IMR-90 (cell line): ENCODE measurements at regions not wholly inside any gene's neighbourhood (a gene's known extent, or its start where the extent isn't known, plus 50 kb on each side); places are given as distances from the start of the nearest gene placed in this dataset.

Experiments used
- ATAC-seq: fragments of 200-7000 bp; cut with Tn5 transposase; 2 replicates; pipeline ENCODE4 v1.9.1; 2020; ENCODE audit warnings: low read depth, mild to moderate bottlenecking, moderate library complexity
- BruUV-seq: library from RNA; stranded (reverse); fragments of 400-500 nt; replicated peaks from 2 replicates; lab custom pipeline; 2021; lab: Mats Ljungman, UMichigan
- CTCF ChIA-PET: fragments of 300-600 bp; formaldehyde crosslinking; extraction: SDS; loops from one replicate; lab custom pipeline; 2021; ENCODE audit warnings: antibody characterized with exemption; lab: Yijun Ruan, JAX
- POLR2A ChIA-PET: fragments of 300-600 bp; sonication (Branson Sonifier 250); formaldehyde crosslinking; loops from one replicate; lab custom pipeline; 2022; ENCODE audit warnings: antibody characterized with exemption; ENCODE audit not compliant: unreplicated experiment; lab: Charles Lee
- DNase-seq: peaks from one replicate; pipeline ENCODE4 v3.0.0; 2013
- H2AFZ ChIP-seq: replicated peaks from 2 replicates; pipeline ENCODE3; 2013; ENCODE audit warnings: low read length, mild to moderate bottlenecking; ENCODE audit not compliant: poor library complexity
- H2AK5ac ChIP-seq: 2 replicates; pipeline ENCODE4 v1.6.1; 2013; ENCODE audit warnings: low read depth, low read length, inconsistent platforms
- H2AK9ac ChIP-seq: replicated peaks from 2 replicates; pipeline ENCODE3; 2013; ENCODE audit warnings: mild to moderate bottlenecking, low read depth, low read length, moderate library complexity; ENCODE audit not compliant: poor library complexity
- H2BK120ac ChIP-seq: 2 replicates; pipeline ENCODE4 v1.6.1; 2013; ENCODE audit warnings: low read depth, low read length, inconsistent platforms
- H2BK15ac ChIP-seq: 3 replicates; pipeline ENCODE4 v1.6.1; 2013; ENCODE audit warnings: low read depth, low read length, inconsistent platforms
- H2BK20ac ChIP-seq: 2 replicates; pipeline ENCODE4 v1.6.1; 2013; ENCODE audit warnings: low read depth, mild to moderate bottlenecking, inconsistent platforms, low read length, moderate library complexity
- H2BK5ac ChIP-seq: 2 replicates; pipeline ENCODE4 v1.6.1; 2013; ENCODE audit warnings: mild to moderate bottlenecking, low read depth, low read length, inconsistent platforms; ENCODE audit not compliant: poor library complexity, severe bottlenecking
- H3K14ac ChIP-seq: replicated peaks from 2 replicates; pipeline ENCODE4 v1.6.1; 2013; ENCODE audit warnings: low read depth, low read length, inconsistent platforms
- H3K18ac ChIP-seq: 2 replicates; pipeline ENCODE4 v1.6.1; 2013; ENCODE audit warnings: low read depth, low read length, control low read depth
- H3K23ac ChIP-seq: 2 replicates; pipeline ENCODE4 v1.6.1; 2013; ENCODE audit warnings: low read depth, low read length, inconsistent platforms
- H3K27ac ChIP-seq: 2 replicates; pipeline ENCODE4 v1.5.1; 2013; ENCODE audit warnings: mild to moderate bottlenecking, control low read depth, low read length; ENCODE audit not compliant: insufficient read depth
- H3K27me3 ChIP-seq: 2 replicates; pipeline ENCODE4 v1.6.1; 2013; ENCODE audit warnings: low read length; ENCODE audit not compliant: control insufficient read depth, insufficient read depth
- H3K36me3 ChIP-seq: 2 replicates; pipeline ENCODE4 v1.6.1; 2013; ENCODE audit warnings: low read length, mixed read lengths; ENCODE audit not compliant: control insufficient read depth, insufficient read depth
- H3K4ac ChIP-seq: 2 replicates; pipeline ENCODE4 v1.6.1; 2013; ENCODE audit warnings: low read depth, low read length, inconsistent platforms
- H3K4me1 ChIP-seq: 2 replicates; pipeline ENCODE4 v1.6.1; 2013; ENCODE audit warnings: low read length, mixed read lengths; ENCODE audit not compliant: control insufficient read depth, insufficient read depth
- H3K4me2 ChIP-seq: 2 replicates; pipeline ENCODE4 v1.6.1; 2013; ENCODE audit warnings: low read depth, mild to moderate bottlenecking, control low read depth, low read length, moderate library complexity
- H3K4me3 ChIP-seq: 2 replicates; pipeline ENCODE4 v1.5.1; 2013; ENCODE audit warnings: low read depth, mild to moderate bottlenecking, control low read depth, low read length, moderate library complexity; ENCODE audit not compliant: insufficient read depth
- H3K56ac ChIP-seq: 2 replicates; pipeline ENCODE4 v1.6.1; 2013; ENCODE audit warnings: low read length, inconsistent platforms; ENCODE audit not compliant: insufficient read depth; ENCODE audit errors: extremely low read depth
- H3K79me1 ChIP-seq, 2 experiments: 2 replicates each; pipeline ENCODE4 v1.6.1; 2013; ENCODE audit warnings: low read length in 2 of 2, inconsistent platforms in 1 of 2, low read depth in 1 of 2
- H3K9ac ChIP-seq: 2 replicates; pipeline ENCODE4 v1.6.1; 2013; ENCODE audit warnings: low read depth, low read length, control low read depth
- H3K9me1 ChIP-seq: 2 replicates; pipeline ENCODE4 v1.6.1; 2013; ENCODE audit warnings: low read length, inconsistent platforms; ENCODE audit not compliant: insufficient read depth
- H3K9me3 ChIP-seq: 2 replicates; pipeline ENCODE4 v1.6.1; 2013; ENCODE audit warnings: low read length; ENCODE audit not compliant: control insufficient read depth, insufficient read depth
- H4K20me1 ChIP-seq: 2 replicates; pipeline ENCODE4 v1.6.1; 2013; ENCODE audit warnings: low read length, inconsistent platforms; ENCODE audit not compliant: insufficient read depth
- H4K5ac ChIP-seq: 2 replicates; pipeline ENCODE4 v1.6.1; 2013; ENCODE audit warnings: mild to moderate bottlenecking, low read depth, low read length, control low read depth
- H4K8ac ChIP-seq, 2 experiments: 2 replicates each; pipeline ENCODE4 v1.6.1; 2013; ENCODE audit warnings: low read depth in 2 of 2, low read length in 2 of 2, control low read depth in 1 of 2, inconsistent platforms in 1 of 2
- H4K91ac ChIP-seq: 2 replicates; pipeline ENCODE4 v1.6.1; 2013; ENCODE audit warnings: low read depth, low read length, inconsistent platforms; ENCODE audit not compliant: insufficient read depth
- BHLHE40 ChIP-seq: fragments of 150-350 bp; IDR thresholded peaks from 2 replicates; pipeline ENCODE4 v1.6.1; 2016; ENCODE audit warnings: mild to moderate bottlenecking, low read depth, low read length
- CEBPB ChIP-seq: IDR thresholded peaks from 2 replicates; pipeline ENCODE4 v1.6.1; 2012; ENCODE audit warnings: low read depth, low read length, improper control_type of control experiment
- CHD1 ChIP-seq: IDR thresholded peaks from 2 replicates; pipeline ENCODE4 v1.6.1; 2012; ENCODE audit warnings: low read depth, low read length, improper control_type of control experiment
- FOS ChIP-seq: fragments of 150-350 bp; IDR thresholded peaks from 2 replicates; pipeline ENCODE4 v1.6.1; 2016; ENCODE audit warnings: low read depth, low read length
- MAFK ChIP-seq: IDR thresholded peaks from 2 replicates; pipeline ENCODE4 v1.6.1; 2012; ENCODE audit warnings: low read depth, low read length, improper control_type of control experiment
- MAZ ChIP-seq: IDR thresholded peaks from 2 replicates; pipeline ENCODE4 v1.6.1; 2012; ENCODE audit warnings: low read depth, mild to moderate bottlenecking, low read length, improper control_type of control experiment, moderate library complexity, borderline replicate concordance
- MXI1 ChIP-seq: IDR thresholded peaks from 2 replicates; pipeline ENCODE4 v1.6.1; 2012; ENCODE audit warnings: low read depth, mild to moderate bottlenecking, low read length, moderate library complexity, borderline replicate concordance
- NFE2L2 ChIP-seq: fragments of 150-350 bp; IDR thresholded peaks from 2 replicates; pipeline ENCODE4 v1.6.1; 2016; ENCODE audit warnings: low read depth, mild to moderate bottlenecking, low read length
- RCOR1 ChIP-seq: IDR thresholded peaks from 2 replicates; pipeline ENCODE4 v1.6.1; 2012; ENCODE audit warnings: mild to moderate bottlenecking, low read length, improper control_type of control experiment; ENCODE audit not compliant: insufficient replicate concordance
- SMC3 ChIP-seq: fragments of 150-350 bp; IDR thresholded peaks from 2 replicates; pipeline ENCODE4 v1.6.1; 2016; ENCODE audit warnings: low read depth, mild to moderate bottlenecking, antibody characterized with exemption, low read length, moderate library complexity
- dilution Hi-C: fragments of 300-500 bp; cut with HindIII; formaldehyde crosslinking; loops from one replicate; pipeline ENCODE4 v1.14.3; 2018; ENCODE audit warnings: low sequenced_read_pairs; ENCODE audit not compliant: unreplicated experiment
- in situ Hi-C: fragments of 300-500 bp; cut with MboI; formaldehyde crosslinking; loops from 3 replicates; pipeline ENCODE4 v1.14.3; 2019; ENCODE audit warnings: low sequenced_read_pairs, inconsistent platforms, mixed read lengths
- intact Hi-C: fragments of 100-400 bp; cut with micrococcal nuclease; formaldehyde crosslinking; loops from 2 replicates; pipeline ENCODE4 v1.10.0; 2022
- TF ChIP-seq, protein P1 (sequence below): fragments of 150-350 bp; IDR thresholded peaks from 2 replicates; pipeline ENCODE4 v1.6.1; 2016; ENCODE audit warnings: low read depth, mild to moderate bottlenecking, low read length, moderate library complexity, borderline replicate concordance
- TF ChIP-seq, protein P2 (sequence below): conservative IDR thresholded peaks from 2 replicates; pipeline ENCODE4 v1.5.1; 2012; ENCODE audit warnings: mild to moderate bottlenecking, low read depth, low read length, improper control_type of control experiment
- TF ChIP-seq, protein P3 (sequence below): fragments of 150-350 bp; IDR thresholded peaks from 2 replicates; pipeline ENCODE4 v1.6.1; 2017; ENCODE audit warnings: mild to moderate bottlenecking, antibody characterized with exemption, low read length, low read depth

DNA sequence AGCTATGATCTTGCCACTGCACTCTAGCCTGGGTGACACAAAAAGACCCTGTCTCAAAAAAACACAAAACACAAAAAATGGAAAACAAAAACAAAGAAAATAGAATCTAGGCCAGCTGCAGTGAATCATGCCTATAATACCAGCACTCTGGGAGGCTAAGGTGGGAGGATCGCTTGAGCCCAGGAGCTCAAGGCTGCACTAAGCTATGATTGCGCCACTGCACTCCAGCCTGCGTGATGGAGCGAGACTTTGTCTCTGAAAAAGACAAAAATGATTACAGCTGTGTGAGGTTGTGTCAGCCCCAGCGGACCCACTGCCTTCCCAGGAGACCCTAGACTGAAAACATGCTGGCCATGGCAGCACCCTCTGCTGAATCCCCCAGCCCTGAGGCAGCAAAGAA, 80.2 kb upstream of the ZBTB40 start (continued):
- no peak for TF ChIP-seq CEBPB
- TF ChIP-seq RCOR1: no peak
- TF ChIP-seq FOS: no peak
- TF ChIP-seq NFE2L2: no peak

DNA sequence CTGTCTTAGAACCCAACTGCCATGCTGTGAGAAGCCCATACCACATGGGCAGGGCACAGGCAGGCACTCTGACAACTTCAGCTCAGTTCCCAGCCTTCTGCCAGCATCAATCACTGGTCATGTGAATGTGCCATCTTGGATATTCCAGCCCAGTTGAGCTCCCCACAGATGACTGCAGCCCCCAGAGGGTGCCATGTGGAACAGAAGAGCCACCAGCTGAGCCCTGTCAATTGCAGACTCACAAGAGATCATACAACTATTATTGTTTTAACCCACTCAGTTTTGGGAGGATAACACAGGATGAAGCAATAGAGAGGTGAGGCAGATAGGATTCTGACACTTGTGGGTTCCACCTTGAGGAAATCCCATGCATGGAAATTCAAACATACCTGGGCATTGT, 78.4 kb upstream of the ZBTB40 start:
- H3K27me3 ChIP-seq: peaks cover 52% of the 10 kb centered on the region
- CTCF ChIA-PET: no interaction called here
- POLR2A ChIA-PET: no interaction called here
- H2BK120ac ChIP-seq: no peak overlapping the region
- ATAC-seq (no peak), DNase-seq (no peak)
- H2AK9ac ChIP-seq: no peak overlapping the region
- H3K18ac ChIP-seq: no peak overlapping the region
- H3K9me3 ChIP-seq: peaks cover 3% of the 10 kb centered on the region
- dilution Hi-C loops: no loop called here
- no peaks in the 10 kb centered on the region for H3K36me3 ChIP-seq
- H3K79me1 ChIP-seq: no peaks in the 10 kb centered on the region
- no peak overlapping the region for H3K4me3 ChIP-seq
- H4K20me1 ChIP-seq: 0 out of 2 replicates have a peak, but pooled peaks cover 3% of the 10 kb centered on the region
- intact Hi-C loops: no loop called here
- no peak overlapping the region for H3K4me2 ChIP-seq
- no peak overlapping the region for H3K23ac ChIP-seq
- in situ Hi-C loops: no loop called here
- no peak overlapping the region for H3K4ac ChIP-seq
- no peak overlapping the region for H3K14ac ChIP-seq
- H3K9me1 ChIP-seq: no peaks in the 10 kb centered on the region
- no peak overlapping the region for H2BK20ac ChIP-seq
- H3K9ac ChIP-seq: no peak overlapping the region
- H4K5ac ChIP-seq: no peak overlapping the region
- no peaks in the 10 kb centered on the region for H3K4me1 ChIP-seq
- TF ChIP-seq, protein P1, sequence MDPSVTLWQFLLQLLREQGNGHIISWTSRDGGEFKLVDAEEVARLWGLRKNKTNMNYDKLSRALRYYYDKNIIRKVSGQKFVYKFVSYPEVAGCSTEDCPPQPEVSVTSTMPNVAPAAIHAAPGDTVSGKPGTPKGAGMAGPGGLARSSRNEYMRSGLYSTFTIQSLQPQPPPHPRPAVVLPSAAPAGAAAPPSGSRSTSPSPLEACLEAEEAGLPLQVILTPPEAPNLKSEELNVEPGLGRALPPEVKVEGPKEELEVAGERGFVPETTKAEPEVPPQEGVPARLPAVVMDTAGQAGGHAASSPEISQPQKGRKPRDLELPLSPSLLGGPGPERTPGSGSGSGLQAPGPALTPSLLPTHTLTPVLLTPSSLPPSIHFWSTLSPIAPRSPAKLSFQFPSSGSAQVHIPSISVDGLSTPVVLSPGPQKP: no peak
- TF ChIP-seq NFE2L2: no peak
- no peak for TF ChIP-seq SMC3
- TF ChIP-seq, protein P2, sequence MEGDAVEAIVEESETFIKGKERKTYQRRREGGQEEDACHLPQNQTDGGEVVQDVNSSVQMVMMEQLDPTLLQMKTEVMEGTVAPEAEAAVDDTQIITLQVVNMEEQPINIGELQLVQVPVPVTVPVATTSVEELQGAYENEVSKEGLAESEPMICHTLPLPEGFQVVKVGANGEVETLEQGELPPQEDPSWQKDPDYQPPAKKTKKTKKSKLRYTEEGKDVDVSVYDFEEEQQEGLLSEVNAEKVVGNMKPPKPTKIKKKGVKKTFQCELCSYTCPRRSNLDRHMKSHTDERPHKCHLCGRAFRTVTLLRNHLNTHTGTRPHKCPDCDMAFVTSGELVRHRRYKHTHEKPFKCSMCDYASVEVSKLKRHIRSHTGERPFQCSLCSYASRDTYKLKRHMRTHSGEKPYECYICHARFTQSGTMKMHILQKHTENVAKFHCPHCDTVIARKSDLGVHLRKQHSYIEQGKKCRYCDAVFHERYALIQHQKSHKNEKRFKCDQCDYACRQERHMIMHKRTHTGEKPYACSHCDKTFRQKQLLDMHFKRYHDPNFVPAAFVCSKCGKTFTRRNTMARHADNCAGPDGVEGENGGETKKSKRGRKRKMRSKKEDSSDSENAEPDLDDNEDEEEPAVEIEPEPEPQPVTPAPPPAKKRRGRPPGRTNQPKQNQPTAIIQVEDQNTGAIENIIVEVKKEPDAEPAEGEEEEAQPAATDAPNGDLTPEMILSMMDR: no peak
- no peak for TF ChIP-seq MAFK
- no peak for TF ChIP-seq CEBPB
- no peak for TF ChIP-seq MXI1
- TF ChIP-seq MAZ: no peak
- TF ChIP-seq BHLHE40: no peak
- TF ChIP-seq FOS: no peak
- no peak for TF ChIP-seq CHD1
- TF ChIP-seq, protein P3, sequence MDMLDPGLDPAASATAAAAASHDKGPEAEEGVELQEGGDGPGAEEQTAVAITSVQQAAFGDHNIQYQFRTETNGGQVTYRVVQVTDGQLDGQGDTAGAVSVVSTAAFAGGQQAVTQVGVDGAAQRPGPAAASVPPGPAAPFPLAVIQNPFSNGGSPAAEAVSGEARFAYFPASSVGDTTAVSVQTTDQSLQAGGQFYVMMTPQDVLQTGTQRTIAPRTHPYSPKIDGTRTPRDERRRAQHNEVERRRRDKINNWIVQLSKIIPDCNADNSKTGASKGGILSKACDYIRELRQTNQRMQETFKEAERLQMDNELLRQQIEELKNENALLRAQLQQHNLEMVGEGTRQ: no peak
- H4K91ac ChIP-seq: no peak overlapping the region
- BruUV-seq: no TSS peak
- no peak overlapping the region for H3K56ac ChIP-seq
- no peak overlapping the region for H2AFZ ChIP-seq
- H2BK5ac ChIP-seq: no peak overlapping the region
- H2AK5ac ChIP-seq: no peak overlapping the region
- no peak overlapping the region for H2BK15ac ChIP-seq
- H4K8ac ChIP-seq: no peak overlapping the region
- H3K27ac ChIP-seq: no peak overlapping the region
